ENCODE measurements at regions not wholly inside any gene's neighbourhood (a gene's known extent, or its start where the extent isn't known, plus 50 kb on each side); places are given as distances from the start of the nearest gene placed in this dataset.

DNA sequence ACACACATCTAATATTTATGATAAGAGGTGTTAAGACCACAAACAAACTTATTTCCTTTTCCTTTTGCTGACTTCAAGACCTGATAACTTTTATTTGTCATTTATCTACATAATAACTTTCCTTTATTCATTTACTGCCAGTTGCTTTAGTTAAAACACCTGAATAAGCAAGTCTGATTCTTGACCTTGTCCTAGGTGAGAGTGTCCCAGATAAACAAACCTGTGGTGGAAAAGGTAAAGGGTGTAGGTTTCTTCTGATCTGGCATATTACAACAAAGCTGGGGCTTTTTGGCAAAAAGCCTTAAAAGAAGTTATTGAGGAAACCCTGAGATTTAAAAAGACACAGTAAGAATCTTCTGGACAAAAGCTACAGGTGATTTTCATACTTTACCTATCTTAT, 191.5 kb downstream of the ZBBX start:
- in situ Hi-C loops (cut with HindIII; ENCODE audit: low pct_unique_long_range_greater_than_20kb, low sequenced_read_pairs) = no loop called here
- no peak for DNase-seq (ENCODE audit: low read depth)

DNA sequence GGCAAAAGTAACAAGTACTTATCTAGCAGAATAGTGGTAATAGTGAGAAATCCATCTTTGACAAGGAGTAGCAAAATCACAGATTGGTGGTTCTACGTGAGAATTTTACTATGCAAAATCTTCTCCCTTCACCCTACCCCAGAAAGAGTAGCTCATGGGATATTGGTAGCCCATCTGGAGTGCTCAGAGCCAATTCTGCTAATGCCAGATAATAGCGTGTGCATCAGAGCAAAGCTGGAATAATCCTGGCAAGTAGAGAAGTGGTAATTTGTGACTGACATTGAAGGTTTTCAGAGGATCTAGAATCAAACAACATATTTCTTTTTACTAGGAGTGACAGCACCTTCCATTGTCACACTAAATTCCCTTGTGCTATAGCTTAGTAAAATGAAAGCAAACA, 192.9 kb downstream of the ZBBX start:
- no peak for DNase-seq (ENCODE audit: low read depth)
- in situ Hi-C loops (cut with HindIII; ENCODE audit: low pct_unique_long_range_greater_than_20kb, low sequenced_read_pairs) = no loop called here

DNA sequence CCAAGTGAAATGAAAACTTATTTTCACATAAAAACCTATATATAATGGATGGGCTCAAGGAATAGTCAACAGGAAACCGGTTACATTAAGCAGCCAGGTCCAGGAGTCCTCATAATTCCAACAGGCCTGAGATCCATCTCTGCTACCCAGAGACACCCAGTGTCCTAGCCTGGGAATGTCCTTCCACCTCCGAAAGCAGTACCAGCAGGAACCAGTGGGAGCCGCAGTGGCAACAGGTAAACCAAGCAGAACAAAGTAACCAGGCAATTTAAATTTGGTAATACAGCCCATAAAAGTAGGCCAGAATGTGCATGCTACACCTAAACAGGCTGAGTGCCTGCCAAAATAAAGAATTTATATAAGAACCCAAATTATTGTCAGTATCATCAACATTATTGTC, 195.6 kb downstream of the ZBBX start:
- in situ Hi-C loops (cut with HindIII; ENCODE audit: low pct_unique_long_range_greater_than_20kb, low sequenced_read_pairs) = no loop called here
- no peak for DNase-seq (ENCODE audit: low read depth)

DNA sequence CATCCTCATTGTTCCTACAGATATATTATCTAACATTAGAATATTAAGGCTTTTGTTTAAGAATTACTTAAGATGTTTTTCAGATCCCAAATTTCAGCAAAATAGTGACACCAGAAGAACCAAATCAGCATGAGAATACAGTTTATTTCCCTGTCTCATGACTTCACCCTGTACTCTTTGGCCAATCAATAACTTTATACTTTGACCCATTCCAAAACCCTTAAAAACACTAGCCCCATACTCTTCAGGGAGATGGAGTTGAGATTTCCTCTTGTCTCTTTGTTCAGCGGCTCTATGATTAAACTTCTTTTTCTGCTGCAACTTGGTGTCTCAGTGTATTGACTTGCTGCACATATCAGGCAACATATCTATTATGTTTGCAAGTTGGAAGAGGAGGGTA, 207.7 kb downstream of the ZBBX start:
- in situ Hi-C loops (cut with HindIII; ENCODE audit: low pct_unique_long_range_greater_than_20kb, low sequenced_read_pairs) = no loop called here
- DNase-seq (ENCODE audit: low read depth) = no peak

DNA sequence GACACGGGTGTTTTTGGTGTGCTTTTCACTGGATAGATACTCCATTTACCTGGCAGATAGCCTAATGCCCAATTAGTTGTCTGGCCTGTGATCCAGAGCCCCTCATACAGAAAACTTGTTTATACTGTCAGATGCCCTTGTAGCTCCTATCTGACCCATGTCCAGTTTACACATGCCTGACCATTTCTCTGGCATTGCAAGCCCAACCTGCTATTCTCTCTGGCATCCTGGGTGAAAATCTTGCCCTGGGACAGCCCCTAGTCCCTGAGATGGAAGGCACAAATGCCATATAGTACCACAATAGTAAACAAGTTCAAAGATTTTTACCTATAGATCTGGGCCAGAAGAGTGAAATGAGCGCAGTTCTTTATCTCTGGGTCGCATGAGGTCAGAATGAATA, 212.6 kb downstream of the ZBBX start:
- in situ Hi-C loops (cut with HindIII; ENCODE audit: low pct_unique_long_range_greater_than_20kb, low sequenced_read_pairs) = no loop called here
- DNase-seq (ENCODE audit: low read depth) = no peak

DNA sequence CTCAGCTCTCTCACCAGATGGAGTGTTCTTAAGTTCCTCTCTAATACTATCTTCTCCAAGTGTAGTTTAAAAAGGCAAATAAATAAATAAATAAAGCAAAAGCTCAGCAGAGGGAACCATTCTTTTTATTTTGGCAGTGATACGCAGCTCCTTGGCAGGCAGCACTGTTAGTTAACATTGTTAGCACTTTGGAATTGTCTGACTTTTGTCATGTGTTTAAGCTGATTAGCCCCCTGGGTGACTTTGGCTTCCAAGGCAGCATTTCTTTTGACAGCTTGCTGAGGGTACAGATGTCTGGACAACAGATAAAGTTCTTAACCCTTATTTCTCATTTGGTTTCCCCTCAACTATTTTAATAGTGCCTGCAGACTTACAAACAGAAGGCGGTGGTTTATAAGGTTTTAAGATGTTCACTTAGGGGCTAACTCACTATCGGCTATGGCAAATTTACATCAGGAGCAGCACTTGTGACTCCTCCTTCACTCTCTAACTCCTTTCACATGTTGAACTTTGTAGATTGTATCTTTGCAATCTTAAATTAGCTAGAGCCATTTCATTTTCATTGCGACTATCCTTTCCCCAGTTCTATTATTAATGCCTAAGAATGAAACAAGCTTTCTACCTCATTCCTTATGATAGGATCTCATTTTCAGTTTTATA, 213.4 kb downstream of the ZBBX start:
- no peak for DNase-seq (ENCODE audit: low read depth)
- in situ Hi-C loops (cut with HindIII; ENCODE audit: low pct_unique_long_range_greater_than_20kb, low sequenced_read_pairs) = no loop called here

DNA sequence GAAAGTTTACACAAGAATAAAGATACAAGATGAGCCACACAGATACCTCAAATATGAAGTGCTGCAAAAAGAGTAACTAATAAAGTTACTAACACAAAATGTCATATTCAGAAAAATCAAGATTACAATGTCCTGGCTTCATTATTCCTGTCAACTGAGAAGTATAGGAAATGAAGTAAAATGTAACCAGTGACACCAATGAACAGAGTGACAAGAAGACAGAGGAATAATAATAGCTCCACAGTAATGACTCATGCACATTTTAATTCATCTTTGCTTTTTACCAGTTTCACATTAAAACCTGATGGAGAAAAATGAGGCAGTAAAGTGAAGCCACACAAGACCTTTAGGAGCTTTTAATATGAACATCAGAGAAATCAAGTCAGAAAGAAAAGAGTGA, 214.1 kb downstream of the ZBBX start:
- no peak for DNase-seq (ENCODE audit: low read depth)
- in situ Hi-C loops (cut with HindIII; ENCODE audit: low pct_unique_long_range_greater_than_20kb, low sequenced_read_pairs) = no loop called here

DNA sequence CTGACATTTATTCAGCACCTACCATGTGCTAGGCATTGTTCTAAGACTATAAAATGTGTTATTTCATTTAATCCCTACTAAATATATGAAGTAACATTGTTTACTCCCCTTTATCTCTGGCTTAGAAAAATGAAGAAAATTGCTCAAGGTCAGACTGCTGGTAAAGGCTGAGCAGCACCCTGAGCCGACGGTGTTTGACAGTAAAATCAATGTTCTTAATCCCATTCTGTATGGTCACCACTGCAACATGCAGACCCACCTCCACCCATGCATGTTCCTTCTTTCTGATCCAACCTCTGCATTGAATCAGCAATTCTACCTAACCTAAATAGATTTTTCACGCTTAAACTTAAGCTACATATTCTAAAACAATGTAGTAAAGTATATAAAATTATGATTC, 216.5 kb downstream of the ZBBX start:
- in situ Hi-C loops (cut with HindIII; ENCODE audit: low pct_unique_long_range_greater_than_20kb, low sequenced_read_pairs) = no loop called here
- DNase-seq (ENCODE audit: low read depth) = no peak

DNA sequence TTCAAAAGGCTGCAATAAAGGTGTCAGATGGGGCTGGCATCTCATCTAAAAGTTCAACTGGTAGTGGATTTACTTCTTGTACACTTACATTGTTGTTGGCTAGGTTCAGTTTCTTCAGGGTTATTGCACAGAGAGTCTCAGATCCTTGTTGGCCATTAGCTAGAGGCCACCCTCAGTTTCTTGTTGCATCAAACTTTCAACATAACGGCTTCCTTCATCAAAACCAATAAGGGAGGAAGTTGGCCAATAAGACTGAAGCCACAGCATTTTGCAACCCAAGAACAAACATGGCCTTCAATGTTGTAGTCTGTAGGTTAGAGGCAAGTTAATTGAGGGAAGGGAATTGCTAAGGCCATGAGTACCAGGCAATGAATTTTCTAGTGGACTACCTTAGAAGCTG, 218.0 kb downstream of the ZBBX start:
- no peak for DNase-seq (ENCODE audit: low read depth)
- in situ Hi-C loops (cut with HindIII; ENCODE audit: low pct_unique_long_range_greater_than_20kb, low sequenced_read_pairs) = no loop called here

DNA sequence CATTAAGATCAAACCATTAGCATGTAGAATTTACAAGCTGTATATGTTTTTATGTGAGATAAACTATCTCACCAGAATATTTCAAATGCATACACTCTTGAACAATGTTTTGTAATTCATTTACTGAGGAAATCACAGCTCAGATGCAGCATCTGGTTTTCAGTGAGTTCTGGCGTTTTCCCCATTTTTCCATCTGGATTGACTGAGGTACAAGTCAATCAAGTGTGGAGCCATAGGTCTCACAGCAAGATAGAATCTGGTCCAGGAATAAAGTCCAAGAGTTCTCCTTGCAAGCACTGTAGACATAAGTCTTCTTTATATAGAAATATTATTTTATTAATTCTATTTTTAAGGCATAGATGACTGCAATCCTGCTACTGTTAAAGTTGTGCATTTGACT, 219.3 kb downstream of the ZBBX start:
- no peak for DNase-seq (ENCODE audit: low read depth)
- in situ Hi-C loops (cut with HindIII; ENCODE audit: low pct_unique_long_range_greater_than_20kb, low sequenced_read_pairs) = no loop called here

DNA sequence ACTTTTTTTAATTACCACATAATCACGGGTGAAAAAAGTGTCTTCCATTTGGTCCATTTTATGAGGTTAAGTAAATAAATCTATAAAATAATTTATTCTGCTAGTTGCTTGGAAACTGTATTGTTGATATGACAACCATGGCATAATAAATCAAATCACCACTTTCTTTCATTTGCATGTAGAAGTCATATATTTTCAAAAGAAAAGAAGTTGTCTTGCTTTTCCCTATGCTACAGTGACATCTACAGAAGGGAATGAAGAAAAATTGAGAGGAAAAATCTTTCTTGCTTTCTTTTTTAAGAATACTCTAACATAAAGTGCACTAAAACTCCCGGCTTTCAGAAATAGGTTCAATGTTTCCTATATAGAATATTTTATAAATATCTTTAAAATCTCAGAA, 228.5 kb downstream of the ZBBX start:
- in situ Hi-C loops (cut with HindIII; ENCODE audit: low pct_unique_long_range_greater_than_20kb, low sequenced_read_pairs) = no loop called here
- DNase-seq (ENCODE audit: low read depth) = no peak

DNA sequence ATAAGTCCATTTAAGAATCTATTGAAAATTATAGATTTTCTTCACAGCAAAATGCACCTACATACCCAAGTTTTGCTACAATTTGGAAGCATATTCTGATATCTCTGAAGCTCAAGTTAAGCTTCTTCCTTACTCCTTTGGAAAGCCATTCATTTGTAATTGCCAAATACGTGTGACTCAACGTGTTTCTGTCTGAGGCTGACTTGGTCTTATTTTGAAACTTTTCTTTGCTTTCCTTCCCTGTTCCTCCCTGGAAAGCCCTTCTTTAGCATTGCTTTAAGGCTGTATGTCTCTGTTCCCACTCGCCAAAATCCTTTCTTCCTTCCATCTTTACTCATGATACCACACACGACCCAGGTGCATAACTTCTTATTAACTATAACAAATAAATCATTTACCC, 232.0 kb downstream of the ZBBX start:
- in situ Hi-C loops (cut with HindIII; ENCODE audit: low pct_unique_long_range_greater_than_20kb, low sequenced_read_pairs) = no loop called here
- DNase-seq (ENCODE audit: low read depth) = no peak

DNA sequence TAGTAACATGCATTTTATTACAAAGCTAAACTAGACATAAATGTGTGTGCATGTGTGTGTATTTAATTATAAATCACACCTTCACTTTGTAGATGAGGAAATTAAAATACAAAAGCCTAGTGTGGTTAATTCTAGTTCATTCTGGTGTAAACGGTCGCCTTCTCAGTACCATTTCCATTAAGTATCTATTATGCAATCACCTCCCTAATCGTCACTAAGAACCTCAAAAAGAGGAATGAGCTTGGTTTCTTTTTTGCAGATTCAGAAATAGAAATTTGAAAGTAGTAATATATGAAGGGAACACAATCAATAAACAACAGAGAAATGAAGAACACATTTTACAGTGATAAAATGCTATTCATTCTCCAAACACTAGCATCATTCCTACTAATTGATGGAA, 233.2 kb downstream of the ZBBX start:
- DNase-seq (ENCODE audit: low read depth) = no peak
- in situ Hi-C loops (cut with HindIII; ENCODE audit: low pct_unique_long_range_greater_than_20kb, low sequenced_read_pairs) = no loop called here

DNA sequence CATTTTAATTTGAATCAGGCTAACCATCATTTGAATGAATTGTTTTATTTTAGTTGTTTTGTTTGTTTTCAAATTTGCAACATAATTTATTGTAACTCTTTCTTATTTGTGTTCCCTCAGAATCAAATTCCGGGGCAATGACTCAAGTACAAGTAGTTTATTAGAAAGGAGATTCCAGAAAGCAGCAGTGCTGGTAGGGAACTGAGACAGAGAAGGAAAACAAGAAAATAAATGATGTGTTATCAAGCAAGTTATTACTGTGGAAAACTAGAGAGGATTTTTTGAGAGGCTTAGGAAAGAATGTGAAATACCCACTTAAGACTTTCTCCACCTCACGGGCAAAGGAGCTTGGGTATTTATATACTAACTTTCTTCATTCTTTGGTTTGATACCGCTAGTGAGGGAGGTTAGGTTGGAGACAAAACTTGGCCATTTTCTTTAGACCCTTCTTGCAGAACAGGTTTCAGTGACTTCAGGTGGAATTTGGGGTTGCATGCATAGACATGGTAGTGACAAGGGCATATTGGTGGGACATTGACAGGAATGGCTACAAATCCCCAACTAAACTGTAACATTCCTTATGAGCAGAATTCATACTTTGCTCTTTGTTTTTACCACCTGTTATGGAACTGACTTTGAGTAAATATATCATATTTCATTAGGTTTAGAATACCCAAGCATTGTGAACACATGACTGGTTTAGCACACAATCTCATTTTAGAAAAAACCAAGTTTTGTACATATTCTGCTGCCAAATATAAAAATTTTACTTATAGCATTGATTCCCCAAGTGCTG, 254.3 kb downstream of the ZBBX start:
- DNase-seq (ENCODE audit: low read depth) = no peak

DNA sequence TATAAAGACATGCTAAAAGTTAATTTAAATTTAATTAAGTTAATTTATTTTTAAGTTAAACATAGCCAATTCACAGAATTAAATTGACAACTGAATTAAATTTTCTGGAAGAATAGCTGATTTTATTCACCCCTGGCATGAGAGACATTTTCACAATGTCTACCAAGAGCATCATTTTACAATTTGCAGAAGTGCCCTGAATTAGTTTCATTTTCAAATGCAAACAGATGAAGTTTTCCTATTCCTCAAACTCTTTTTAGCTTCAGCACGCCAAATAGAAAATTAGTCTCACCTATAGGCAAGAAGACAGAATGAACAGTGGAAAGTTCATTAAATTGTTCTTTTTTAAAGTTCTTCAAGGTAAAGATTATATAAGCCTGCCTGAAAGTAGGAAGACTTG, 259.3 kb downstream of the ZBBX start:
- in situ Hi-C loops (cut with HindIII; ENCODE audit: low pct_unique_long_range_greater_than_20kb, low sequenced_read_pairs) = no loop called here
- no peak for DNase-seq (ENCODE audit: low read depth)

More for the DNA sequence above, 254.3 kb downstream of the ZBBX start:
- in situ Hi-C loops (cut with HindIII; ENCODE audit: low pct_unique_long_range_greater_than_20kb, low sequenced_read_pairs) = no loop called here

DNA sequence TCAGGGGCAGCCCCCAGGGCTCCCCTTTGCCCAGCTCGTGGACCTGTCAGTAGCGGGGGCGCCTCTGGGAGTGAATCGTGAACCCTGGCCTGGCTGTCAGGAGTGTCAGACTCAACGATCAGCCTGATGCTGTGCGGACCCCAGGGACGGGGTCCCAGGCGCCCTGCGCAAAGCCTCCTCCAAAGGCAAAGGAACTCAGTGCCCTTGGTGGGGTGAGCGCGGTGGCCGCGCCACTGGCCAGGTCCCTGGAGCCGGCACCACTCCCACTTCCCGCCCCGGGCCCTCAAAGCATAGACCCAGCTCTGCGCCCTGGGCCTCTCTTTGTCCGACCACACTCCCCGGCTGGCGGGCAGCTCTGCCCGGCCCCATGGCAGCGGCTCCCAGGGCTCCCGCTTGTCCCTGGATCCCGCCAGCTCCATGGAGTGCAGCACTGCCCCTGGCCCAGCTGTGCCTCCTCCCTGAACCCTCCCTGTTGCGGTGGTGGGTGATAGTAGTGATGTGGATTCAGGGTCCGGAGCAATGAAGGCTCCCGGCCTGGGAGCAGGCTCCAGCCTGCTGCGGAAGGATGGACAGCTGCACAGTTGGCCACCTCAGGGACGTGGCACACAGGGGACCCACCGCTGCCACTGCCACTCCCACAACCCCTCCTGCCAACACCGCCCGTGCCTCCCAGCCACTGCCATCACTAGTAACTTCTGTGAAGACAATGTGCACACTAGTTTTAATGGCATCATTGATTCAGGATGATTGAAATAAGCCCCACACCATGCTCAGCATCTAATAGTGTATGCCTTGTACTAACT, 263.8 kb downstream of the ZBBX start:
- DNase-seq (ENCODE audit: low read depth) = no peak
- in situ Hi-C loops (cut with HindIII; ENCODE audit: low pct_unique_long_range_greater_than_20kb, low sequenced_read_pairs) = no loop called here

DNA sequence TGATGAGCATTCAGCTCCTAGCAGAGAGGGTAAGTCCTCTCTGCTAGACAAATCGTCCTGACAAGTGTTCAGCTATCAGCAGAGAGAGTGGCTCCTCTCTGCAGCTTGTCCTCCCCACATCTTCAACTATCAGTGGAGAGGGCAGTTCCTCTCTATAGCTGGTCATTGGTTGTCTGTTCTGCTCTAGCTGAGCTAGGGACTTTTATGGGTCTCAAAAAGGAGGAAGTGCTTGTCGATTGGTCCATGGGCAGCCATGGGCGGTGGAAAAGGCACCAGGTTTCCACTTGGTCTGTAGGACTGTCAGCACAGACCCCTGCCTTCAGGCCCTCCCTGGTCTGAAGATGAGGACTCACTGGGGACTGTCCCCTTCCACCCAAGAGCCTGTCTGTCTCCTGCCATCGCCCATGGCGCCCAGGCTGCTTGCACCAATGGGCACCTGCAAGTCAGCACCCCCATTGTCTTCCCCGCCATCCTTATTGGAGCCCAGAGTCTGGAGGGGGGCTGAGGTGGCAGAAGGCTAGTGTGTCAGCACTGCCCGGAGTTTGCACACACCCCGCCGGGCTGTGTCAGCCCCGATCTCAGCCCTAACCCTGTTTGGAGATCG, 264.7 kb downstream of the ZBBX start:
- DNase-seq (ENCODE audit: low read depth) = no peak
- in situ Hi-C loops (cut with HindIII; ENCODE audit: low pct_unique_long_range_greater_than_20kb, low sequenced_read_pairs) = no loop called here

DNA sequence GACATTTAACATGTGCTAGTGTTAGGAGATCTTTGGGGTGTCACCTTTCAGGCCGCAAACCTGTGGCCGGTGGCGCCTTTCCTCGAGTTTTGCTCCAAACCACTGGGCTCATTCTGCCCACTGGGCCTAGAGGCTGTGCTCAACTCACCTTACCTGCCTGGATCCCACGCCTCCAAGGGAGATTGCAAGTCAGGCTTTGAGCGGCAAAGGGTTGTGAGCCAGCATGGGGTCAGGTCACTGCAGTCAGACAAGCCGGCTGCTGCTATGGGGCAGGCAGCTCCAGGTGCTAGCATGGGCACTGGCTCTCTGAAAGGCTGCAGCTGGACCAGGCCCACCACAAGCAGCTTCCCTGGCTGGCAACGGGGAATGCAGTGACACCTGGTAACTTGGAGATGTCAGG, 265.5 kb downstream of the ZBBX start:
- in situ Hi-C loops (cut with HindIII; ENCODE audit: low pct_unique_long_range_greater_than_20kb, low sequenced_read_pairs) = no loop called here
- no peak for DNase-seq (ENCODE audit: low read depth)
